Astrocyte (in vitro differentiated cells and primary cell): ENCODE measurements at regions not wholly inside any gene's neighbourhood (a gene's known extent, or its start where the extent isn't known, plus 50 kb on each side); places are given as distances from the start of the nearest gene placed in this dataset.
"Not testable (repeated sequence)": the region's sequence is repeated elsewhere in the genome, so short reads cannot be mapped to it uniquely, and the experiment has no call there.

Experiments
- DNase-seq: peaks from one replicate; pipeline ENCODE4 v3.0.0-alpha.2; 2010; ENCODE audit warnings: low read depth
- FAIRE-seq: peaks from 2 replicates; lab custom pipeline; 2011; peaks lifted over from hg19 to GRCh38; lab: Jason Lieb, UNC
- H2AFZ ChIP-seq: 2 replicates; pipeline ENCODE4 v1.6.0; 2012; ENCODE audit warnings: low read depth, low read length, inconsistent platforms
- H3K27ac ChIP-seq: 2 replicates; pipeline ENCODE4 v1.5.1; 2011; ENCODE audit warnings: low read depth, low read length, inconsistent platforms
- H3K27me3 ChIP-seq: 2 replicates; pipeline ENCODE4 v1.6.0; 2011; ENCODE audit warnings: low read length, inconsistent platforms; ENCODE audit not compliant: insufficient read depth
- H3K36me3 ChIP-seq: 2 replicates; pipeline ENCODE4 v1.5.1; 2011; ENCODE audit warnings: low read length, inconsistent platforms; ENCODE audit not compliant: insufficient read depth
- H3K4me1 ChIP-seq: 2 replicates; pipeline ENCODE4 v1.5.1; 2011; ENCODE audit warnings: low read length, inconsistent platforms; ENCODE audit not compliant: insufficient read depth
- H3K4me2 ChIP-seq: 2 replicates; pipeline ENCODE4 v1.6.0; 2012; ENCODE audit warnings: low read length, inconsistent platforms
- H3K4me3 ChIP-seq: 2 replicates; pipeline ENCODE4 v1.5.1; 2011; ENCODE audit warnings: low read depth, mild to moderate bottlenecking, low read length, inconsistent platforms; ENCODE audit not compliant: insufficient read depth
- H3K79me2 ChIP-seq: 2 replicates; pipeline ENCODE4 v1.6.0; 2012; ENCODE audit warnings: mild to moderate bottlenecking, low read length, inconsistent platforms; ENCODE audit not compliant: insufficient read depth
- H3K9ac ChIP-seq: 2 replicates; pipeline ENCODE4 v1.6.0; 2012; ENCODE audit warnings: mild to moderate bottlenecking, low read length, inconsistent platforms
- H3K9me3 ChIP-seq: 2 replicates; pipeline ENCODE4 v1.5.1; 2012; ENCODE audit warnings: low read depth, mild to moderate bottlenecking, low read length, inconsistent platforms; ENCODE audit not compliant: insufficient read depth
- H4K20me1 ChIP-seq: 2 replicates; pipeline ENCODE4 v1.6.0; 2012; ENCODE audit warnings: low read length, inconsistent platforms; ENCODE audit not compliant: insufficient read depth
- H3K27ac Mint-ChIP-seq: one replicate; pipeline ENCODE4 v1.8.0; 2021; ENCODE audit warnings: mild to moderate bottlenecking, mixed read lengths; ENCODE audit not compliant: unreplicated experiment
- H3K27me3 Mint-ChIP-seq: one replicate; pipeline ENCODE4 v1.8.0; 2021; ENCODE audit warnings: low read depth, mixed read lengths; ENCODE audit not compliant: unreplicated experiment
- H3K36me3 Mint-ChIP-seq: one replicate; pipeline ENCODE4 v1.8.0; 2021; ENCODE audit warnings: low read depth, mixed read lengths; ENCODE audit not compliant: unreplicated experiment
- H3K4me1 Mint-ChIP-seq: one replicate; pipeline ENCODE4 v1.8.0; 2021; ENCODE audit warnings: low read depth, mixed read lengths; ENCODE audit not compliant: unreplicated experiment
- H3K4me3 Mint-ChIP-seq: one replicate; pipeline ENCODE4 v1.8.0; 2021; ENCODE audit warnings: mild to moderate bottlenecking, moderate library complexity, mixed read lengths; ENCODE audit not compliant: unreplicated experiment
- H3K9me3 Mint-ChIP-seq: one replicate; pipeline ENCODE4 v1.8.0; 2021; ENCODE audit warnings: mild to moderate bottlenecking, mixed read lengths; ENCODE audit not compliant: unreplicated experiment
- CTCF ChIP-seq: IDR thresholded peaks from 2 replicates; pipeline ENCODE4 v1.5.1; 2011; ENCODE audit warnings: low read depth, mild to moderate bottlenecking, inconsistent platforms, low read length, moderate library complexity; ENCODE audit not compliant: insufficient read depth
- EZH2 ChIP-seq: IDR thresholded peaks from 2 replicates; pipeline ENCODE4 v1.6.1; 2012; ENCODE audit warnings: mild to moderate bottlenecking, low read length, inconsistent platforms; ENCODE audit not compliant: insufficient read depth

- Mint-ChIP-seq H3K9me3 (peaks cover 29% of the 10 kb centered on the region), H3K4me1 (no peaks in the 10 kb centered on the region), H3K36me3 (no peaks in the 10 kb centered on the region), H3K27me3 (no peaks in the 10 kb centered on the region), H3K27ac (no peak overlapping the region), H3K4me3 (no peak overlapping the region)
- no peaks in the 10 kb centered on the region for H3K27me3 ChIP-seq
- H3K27ac ChIP-seq: no peak overlapping the region
- no peaks in the 10 kb centered on the region for H3K79me2 ChIP-seq
- H4K20me1 ChIP-seq: no peaks in the 10 kb centered on the region
- no peaks in the 10 kb centered on the region for H3K36me3 ChIP-seq
- H2AFZ ChIP-seq: no peak overlapping the region
- H3K4me3 ChIP-seq: no peak overlapping the region
- no peak for TF ChIP-seq CTCF
- TF ChIP-seq EZH2: no peak
- H3K4me1 ChIP-seq: no peaks in the 10 kb centered on the region
- H3K4me2 ChIP-seq: no peak overlapping the region
- no peak for DNase-seq
- FAIRE-seq: no peak
- H3K9ac ChIP-seq: no peak overlapping the region
- no peaks in the 10 kb centered on the region for H3K9me3 ChIP-seq
These were observed 763.7 kb upstream of the TMEM132C start for GRCh38 chr12:127503246-127503645.

GRCh38 chr12:127503996-127504395, 763.0 kb upstream of the TMEM132C start:
- H3K36me3 Mint-ChIP-seq, H2AFZ ChIP-seq, H3K79me2 ChIP-seq, H3K36me3 ChIP-seq, H3K27ac Mint-ChIP-seq, H3K4me2 ChIP-seq, H3K27me3 ChIP-seq, H3K4me3 ChIP-seq, DNase-seq, H3K27me3 Mint-ChIP-seq, FAIRE-seq, H3K4me1 Mint-ChIP-seq, H4K20me1 ChIP-seq, H3K4me1 ChIP-seq, H3K9ac ChIP-seq, H3K4me3 Mint-ChIP-seq, H3K9me3 ChIP-seq, H3K27ac ChIP-seq: not testable (repeated sequence)
- peaks cover 31% of the 10 kb centered on the region for H3K9me3 Mint-ChIP-seq

- FAIRE-seq (no peak), DNase-seq (no peak)
- Histone ChIP-seq H2AFZ (no peak overlapping the region), H3K27me3 (no peaks in the 10 kb centered on the region), H3K27ac (no peak overlapping the region), H3K9ac (no peak overlapping the region), H3K9me3 (no peaks in the 10 kb centered on the region), H4K20me1 (no peaks in the 10 kb centered on the region), H3K36me3 (no peaks in the 10 kb centered on the region), H3K4me2 (no peak overlapping the region), H3K4me1 (peaks cover 10% of the 10 kb centered on the region), H3K4me3 (no peak overlapping the region), H3K79me2 (no peaks in the 10 kb centered on the region)
- peaks cover 32% of the 10 kb centered on the region for H3K9me3 Mint-ChIP-seq
- TF ChIP-seq EZH2: no peak
- no peak for TF ChIP-seq CTCF
- no peaks in the 10 kb centered on the region for H3K4me1 Mint-ChIP-seq
- no peaks in the 10 kb centered on the region for H3K36me3 Mint-ChIP-seq
- no peak overlapping the region for H3K4me3 Mint-ChIP-seq
- H3K27me3 Mint-ChIP-seq: no peaks in the 10 kb centered on the region
- H3K27ac Mint-ChIP-seq: no peak overlapping the region
These were observed 762.1 kb upstream of the TMEM132C start for GRCh38 chr12:127504874-127505273.
